NCI-H446 (cell line): ENCODE measurements at regions not wholly inside any gene's neighbourhood (a gene's known extent, or its start where the extent isn't known, plus 50 kb on each side); places are given as distances from the start of the nearest gene placed in this dataset.

Source experiments
- DNase-seq, 2 experiments: peaks; one replicate each; lab custom pipeline; 2025; lab: John Stamatoyannopoulos, UW

- DNase-seq, result no peak
These were observed 50.3 kb upstream of the SORBS2 start for GRCh38 chr4:185862340-185862739.

DNA sequence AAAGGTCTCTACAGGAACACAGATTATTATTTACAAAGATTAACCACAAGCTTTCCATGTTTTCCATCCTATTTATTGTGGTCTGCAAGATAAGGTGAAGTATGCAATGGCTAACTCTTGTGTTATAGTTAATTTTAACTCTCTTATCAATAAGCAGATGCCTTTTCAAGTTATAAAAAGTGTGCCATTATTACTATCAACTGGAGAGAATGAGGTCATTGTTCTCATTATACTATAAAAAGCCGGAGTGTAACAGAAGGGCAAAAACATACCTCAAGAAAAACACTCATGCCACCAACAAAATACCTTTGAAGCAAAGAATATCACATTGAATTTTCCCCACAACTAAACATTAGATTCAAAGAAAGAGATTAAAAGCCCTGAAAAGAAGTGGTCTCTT is 52.0 kb upstream of the SORBS2 start:
- DNase-seq, result no peak

GRCh38 chr4:185865901-185866328 is 53.9 kb upstream of the SORBS2 start:
- no peak for DNase-seq

GRCh38 chr4:185867770-185868169 is 55.8 kb upstream of the SORBS2 start:
- no peak for DNase-seq

DNA sequence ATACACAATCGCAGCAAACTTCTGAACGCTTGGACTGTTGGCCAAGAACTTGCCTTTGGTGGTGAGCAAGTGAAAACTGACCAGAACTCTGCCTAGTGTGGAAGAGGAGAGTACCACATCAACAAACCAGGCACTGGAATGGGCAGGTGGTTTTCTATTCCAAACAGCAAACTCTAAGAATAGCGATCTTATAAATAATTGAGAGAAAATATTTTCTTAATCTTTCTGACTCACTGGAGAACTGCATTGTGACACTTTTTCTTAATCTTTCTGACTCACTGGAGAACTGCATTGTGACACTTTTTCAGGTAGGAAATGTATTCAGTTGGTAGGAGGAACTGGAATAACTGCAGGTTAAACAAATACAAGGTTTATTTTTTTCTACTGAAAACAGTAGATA is 57.0 kb upstream of the SORBS2 start:
- no peak for DNase-seq

DNA sequence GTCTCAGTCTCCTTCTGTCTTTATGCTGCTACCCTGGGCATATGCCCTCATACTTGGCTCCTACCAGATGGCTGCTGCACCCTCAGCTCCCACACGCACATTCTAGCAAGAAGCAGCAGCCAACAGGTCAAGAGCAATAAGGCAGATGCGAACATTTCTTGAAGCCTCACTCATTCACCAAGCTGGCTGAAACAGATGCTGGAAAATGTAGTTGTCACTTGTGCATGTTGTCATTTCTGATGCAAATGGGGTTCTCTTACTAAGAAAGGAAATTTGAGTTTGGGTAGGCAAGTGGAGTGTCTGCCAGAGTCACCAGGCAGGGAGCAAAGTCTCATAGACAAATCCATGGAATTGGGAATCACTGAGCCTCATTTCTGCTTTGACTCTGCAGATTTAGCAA is 57.4 kb upstream of the SORBS2 start:
- DNase-seq, result no peak

GRCh38 chr4:185870366-185870765 is 58.4 kb upstream of the SORBS2 start:
- no peak for DNase-seq

- DNase-seq, result no peak
These were observed 60.9 kb upstream of the SORBS2 start for GRCh38 chr4:185872747-185873380.

- DNase-seq, result no peak
These were observed 62.7 kb upstream of the SORBS2 start for GRCh38 chr4:185874516-185875230.

DNA sequence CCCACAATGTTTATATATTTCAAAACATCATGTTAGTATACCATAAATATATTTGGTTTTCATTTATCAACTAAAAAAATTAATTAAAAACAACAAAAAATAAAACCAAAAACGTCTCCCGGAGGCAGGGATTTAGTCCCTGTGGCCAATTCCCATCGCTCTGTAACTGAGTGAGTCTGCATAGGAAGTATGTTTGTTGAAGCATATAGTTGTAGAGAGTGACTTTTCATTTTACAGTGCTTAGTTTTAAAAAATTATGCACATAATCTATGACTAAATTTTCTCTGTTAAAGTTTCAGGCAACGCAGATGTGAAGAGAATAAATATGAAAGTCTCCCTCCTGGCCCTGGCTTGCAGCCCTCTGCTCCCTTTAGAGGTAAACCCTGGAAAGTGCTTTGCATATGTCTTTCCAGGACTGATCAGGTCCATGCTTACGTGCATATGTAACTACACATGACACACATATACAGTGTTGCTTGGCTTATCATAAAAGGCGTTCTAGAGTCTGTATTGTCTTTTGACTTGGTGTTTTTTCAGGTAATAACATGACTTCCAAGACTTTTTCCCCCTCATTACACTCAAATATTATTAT is 63.4 kb upstream of the SORBS2 start:
- DNase-seq, result no peak

GRCh38 chr4:185878633-185879032 is 66.6 kb upstream of the SORBS2 start:
- no peak for DNase-seq

- no peak for DNase-seq
These were observed 67.8 kb upstream of the SORBS2 start for GRCh38 chr4:185879666-185880312.

DNA sequence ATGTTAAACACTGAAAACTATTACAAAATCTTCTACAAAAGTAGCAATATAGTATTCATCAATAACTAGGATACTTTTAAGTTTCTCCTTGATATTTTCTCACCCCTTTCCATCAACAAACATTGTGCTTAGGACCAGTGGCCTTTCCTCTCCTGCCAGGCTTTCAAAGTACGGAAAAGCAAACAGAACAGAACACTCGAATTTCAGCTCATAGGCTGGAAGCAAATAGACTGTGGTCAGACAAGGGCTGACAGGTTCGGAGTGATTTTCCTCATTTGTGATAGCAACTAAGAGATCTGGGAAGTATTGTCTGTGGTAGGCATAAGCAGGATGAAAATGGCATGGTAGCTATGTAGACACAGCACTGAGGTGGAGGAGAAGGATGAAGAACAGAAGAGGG is 68.6 kb upstream of the SORBS2 start:
- no peak for DNase-seq

DNA sequence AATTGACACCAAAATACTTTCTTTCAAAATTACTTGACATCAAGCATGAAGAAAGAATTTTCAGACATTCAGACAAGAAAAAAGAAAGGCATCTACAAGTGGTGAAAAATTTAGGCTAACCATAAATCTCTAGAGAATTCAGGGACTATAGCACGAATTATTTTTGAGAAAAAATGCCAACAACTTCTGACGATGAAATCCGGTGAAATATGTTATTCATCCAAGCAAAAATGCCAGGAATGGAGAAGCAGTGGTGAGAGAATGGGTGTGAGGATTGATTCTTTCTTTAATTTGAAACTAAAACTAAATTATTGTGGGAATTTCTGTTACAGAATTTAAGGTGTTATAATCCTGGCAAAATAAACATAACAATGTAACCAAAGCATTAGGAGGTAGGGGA is 69.4 kb upstream of the SORBS2 start:
- no peak for DNase-seq

- no peak for DNase-seq
These were observed 71.6 kb upstream of the SORBS2 start for GRCh38 chr4:185883591-185883990.

DNA sequence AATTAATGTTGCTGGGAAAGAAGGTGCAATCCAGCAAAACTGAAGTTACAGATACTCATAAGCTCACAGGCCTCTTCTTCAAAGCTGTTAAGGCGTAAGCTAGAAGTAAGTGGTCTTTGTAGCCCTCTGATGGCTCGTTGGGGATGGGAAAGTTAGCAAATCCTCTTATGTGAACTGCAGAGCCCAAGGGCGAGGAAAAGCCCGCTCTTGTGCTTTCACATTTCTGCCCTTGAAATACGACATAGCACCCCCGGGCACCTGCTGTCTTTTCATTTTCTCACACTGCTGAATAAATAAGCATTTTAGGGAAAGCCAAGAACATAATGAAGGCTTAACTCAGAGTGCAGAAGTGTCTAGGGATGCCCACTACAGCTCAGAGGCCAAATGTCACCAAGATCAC is 73.1 kb upstream of the SORBS2 start:
- no peak for DNase-seq

DNA sequence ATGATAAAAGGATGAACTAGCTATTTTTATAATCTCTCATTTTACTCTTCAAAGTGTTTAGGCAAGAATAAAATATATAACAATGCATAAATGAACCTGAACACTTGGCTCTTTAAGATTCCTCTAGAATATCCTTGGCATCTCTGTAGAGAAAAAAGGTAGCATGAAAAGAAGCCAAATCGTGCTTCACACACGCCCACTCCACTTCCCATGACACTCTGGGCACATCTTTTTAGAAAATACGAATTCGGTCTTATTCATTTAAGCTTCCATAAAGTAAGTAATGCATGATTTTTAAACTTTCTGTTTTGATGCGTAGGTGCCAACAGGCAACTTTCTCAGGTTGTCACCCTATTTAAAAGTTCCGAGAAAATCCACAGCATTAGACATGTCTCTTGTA is 73.6 kb upstream of the SORBS2 start:
- no peak for DNase-seq

DNA sequence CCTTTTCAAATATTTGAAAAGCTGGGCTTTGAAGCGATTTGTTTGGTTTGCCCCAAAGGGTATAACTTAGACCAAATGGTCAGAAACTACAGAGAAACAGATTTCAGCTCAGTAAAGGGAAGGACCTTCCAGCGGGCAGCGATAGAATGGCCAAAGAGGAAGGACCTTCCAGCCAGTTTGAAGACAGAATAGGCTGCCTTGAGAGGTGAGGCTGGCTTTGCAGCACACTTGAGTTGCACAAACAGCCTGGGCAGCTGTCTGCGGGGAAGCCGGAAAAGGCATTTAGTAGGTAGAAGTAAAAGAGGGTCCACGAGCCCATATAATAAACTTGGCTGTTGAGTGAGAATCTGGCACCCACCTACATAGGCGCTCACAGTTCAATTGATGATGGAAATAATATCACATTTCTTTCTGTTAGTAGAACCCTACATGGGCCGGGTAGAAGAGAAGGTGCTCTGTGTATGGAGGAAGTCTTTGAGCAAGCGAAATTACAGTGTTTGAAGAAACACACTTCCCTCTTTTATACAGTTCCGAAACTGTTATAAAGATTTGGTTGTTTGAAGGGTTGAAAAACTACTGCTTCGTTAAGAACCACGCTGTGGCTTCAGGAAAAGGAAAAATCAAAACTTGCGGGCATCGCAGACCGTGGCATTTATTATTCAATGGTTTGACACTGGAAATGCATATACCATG is 75.0 kb upstream of the SORBS2 start:
- DNase-seq, result no peak

GRCh38 chr4:185888676-185889075 is 76.7 kb upstream of the SORBS2 start:
- no peak for DNase-seq

DNA sequence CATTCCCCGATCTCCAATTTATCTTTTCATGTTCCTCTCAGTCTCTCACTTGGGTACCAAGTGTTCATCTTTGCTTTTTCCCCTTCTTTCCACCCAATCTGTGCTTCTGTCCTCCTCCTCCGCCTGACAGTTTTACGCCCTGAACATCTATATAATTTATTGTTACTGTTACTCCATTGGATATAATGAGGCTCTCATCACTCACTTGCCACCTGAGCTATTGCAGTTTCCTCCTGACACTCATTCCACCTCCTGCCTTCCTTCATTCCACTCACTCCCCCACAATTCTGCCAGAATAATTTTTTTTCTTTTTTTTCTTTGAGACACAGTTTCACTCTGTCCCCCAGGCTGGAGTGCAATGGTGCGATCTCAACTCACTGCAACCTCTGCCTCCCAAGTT is 77.6 kb upstream of the SORBS2 start:
- no peak for DNase-seq

- DNase-seq, result no peak
These were observed 78.2 kb upstream of the SORBS2 start for GRCh38 chr4:185890196-185890595.

GRCh38 chr4:185892165-185892564 is 80.2 kb upstream of the SORBS2 start:
- DNase-seq, result no peak
